Spleen (tissue), 7 donors: ENCODE measurements at regions not wholly inside any gene's neighbourhood (a gene's known extent, or its start where the extent isn't known, plus 50 kb on each side); places are given as distances from the start of the nearest gene placed in this dataset.

Experiments used
- POLR2AphosphoS5 ChIP-seq, 3 donors: sonication (generic); formaldehyde crosslinking; IDR thresholded peaks; one replicate each; pipeline ENCODE4 v1.5.1; 2017; ENCODE audit warnings: antibody characterized with exemption in 3 of 3
- TF ChIP-seq, protein P1 (sequence below), 11 experiments: fragments of 200-600 bp in 7 of 11; fragments of 450-650 bp in 4 of 11; sonication (generic) in 4 of 11; IDR thresholded peaks in 8 of 11; conservative IDR thresholded peaks in 3 of 11; 1 replicate in 7 of 11; 2 replicates in 4 of 11; pipeline versions ENCODE4 v1.4.0 to v1.8.0; 2016 to 2021; ENCODE audit warnings: antibody characterized with exemption in 11 of 11, inconsistent platforms in 4 of 11, mild to moderate bottlenecking in 1 of 11
- donor health status: DM: no; HTN: no; CAD: no; lungs with moderate emphysema.
- donor health status: DM: no; HTN: no; CAD: no.
- donor health status: DM: no; HTN: no; CAD: no.

DNA sequence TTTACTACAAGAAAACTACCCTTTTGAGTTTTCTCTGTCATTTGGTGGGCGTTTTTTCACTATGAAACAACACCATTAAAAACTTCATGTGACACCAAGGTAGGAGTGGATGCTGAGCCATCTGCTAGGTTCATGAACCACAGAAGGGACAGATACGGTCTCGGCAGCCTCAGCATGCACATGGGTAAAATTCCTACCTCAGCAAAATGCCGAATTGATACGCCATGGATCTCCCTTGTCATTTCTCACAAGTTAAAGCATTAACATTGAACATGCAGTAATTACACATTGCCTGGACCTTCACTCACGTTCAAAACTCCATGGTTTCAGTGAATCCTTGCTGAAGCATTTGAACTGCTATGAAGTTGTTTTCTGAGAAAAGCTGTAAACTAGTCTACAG, 121.5 kb upstream of the EGR2 start:
- TF ChIP-seq, protein P1, sequence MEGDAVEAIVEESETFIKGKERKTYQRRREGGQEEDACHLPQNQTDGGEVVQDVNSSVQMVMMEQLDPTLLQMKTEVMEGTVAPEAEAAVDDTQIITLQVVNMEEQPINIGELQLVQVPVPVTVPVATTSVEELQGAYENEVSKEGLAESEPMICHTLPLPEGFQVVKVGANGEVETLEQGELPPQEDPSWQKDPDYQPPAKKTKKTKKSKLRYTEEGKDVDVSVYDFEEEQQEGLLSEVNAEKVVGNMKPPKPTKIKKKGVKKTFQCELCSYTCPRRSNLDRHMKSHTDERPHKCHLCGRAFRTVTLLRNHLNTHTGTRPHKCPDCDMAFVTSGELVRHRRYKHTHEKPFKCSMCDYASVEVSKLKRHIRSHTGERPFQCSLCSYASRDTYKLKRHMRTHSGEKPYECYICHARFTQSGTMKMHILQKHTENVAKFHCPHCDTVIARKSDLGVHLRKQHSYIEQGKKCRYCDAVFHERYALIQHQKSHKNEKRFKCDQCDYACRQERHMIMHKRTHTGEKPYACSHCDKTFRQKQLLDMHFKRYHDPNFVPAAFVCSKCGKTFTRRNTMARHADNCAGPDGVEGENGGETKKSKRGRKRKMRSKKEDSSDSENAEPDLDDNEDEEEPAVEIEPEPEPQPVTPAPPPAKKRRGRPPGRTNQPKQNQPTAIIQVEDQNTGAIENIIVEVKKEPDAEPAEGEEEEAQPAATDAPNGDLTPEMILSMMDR (IDR thresholded peaks at IDR 0.05 in 8 of 11, conservative IDR thresholded peaks at IDR 0.05 in 3 of 11) = no peak
- TF ChIP-seq POLR2AphosphoS5 (IDR thresholded peaks at IDR 0.05) = no peak
